ENCODE measurements at regions not wholly inside any gene's neighbourhood (a gene's known extent, or its start where the extent isn't known, plus 50 kb on each side); places are given as distances from the start of the nearest gene placed in this dataset.

GRCh38 chr6:120785459-120786086 is 548.7 kb downstream of the TBC1D32 start:
- Histone ChIP-seq H3K36me3 (replicated peaks in 1 of 2; ENCODE audit: control insufficient read depth in 1 of 2, insufficient read depth in 2 of 2, low read length in 2 of 2) (no peaks in the 10 kb centered on the region), H3K9ac (ENCODE audit: insufficient read depth, low read depth, low read length) (no peak overlapping the region), H3K4me1 (ENCODE audit: insufficient read depth, low read length) (no peaks in the 10 kb centered on the region), H3K27ac (ENCODE audit: extremely low read length, insufficient read depth, low read length) (no peak overlapping the region), H3K79me2 (ENCODE audit: insufficient read depth, low read length) (no peaks in the 10 kb centered on the region), H2AFZ (ENCODE audit: low read length) (no peak overlapping the region), H3K4me2 (ENCODE audit: low read depth, low read length) (no peak overlapping the region), H4K20me1 (ENCODE audit: insufficient read depth, low read length) (no peaks in the 10 kb centered on the region), H3K4me3 (replicated peaks in 1 of 3; ENCODE audit: insufficient read depth in 1 of 3, low read depth in 2 of 3, low read length in 3 of 3) (no peak overlapping the region), H3K9me3 (ENCODE audit: low read length) (no peaks in the 10 kb centered on the region), H3K27me3 (ENCODE audit: control insufficient read depth in 1 of 2, insufficient read depth in 2 of 2, low read length in 2 of 2) (no peaks in the 10 kb centered on the region)
- FAIRE-seq (no peak), DNase-seq (ENCODE audit: low spot score) (no peak), ATAC-seq (peak; percentile 30; the same call in 2 of the 3 replicates)
- 6% methylated on average over 5 of the region's 7 CpGs for WGBS (ENCODE audit: low lambda C conversion rate)
- POLR2A ChIA-PET, result no interaction called here
- BruUV-seq (replicated peaks), result no TSS peak
- intact Hi-C loops (cut with micrococcal nuclease; ENCODE audit: unreplicated experiment), result no loop called here
- TF ChIP-seq NFYB (CRISPR knock-in tag; IDR thresholded peaks at IDR 0.05) (no peak), HNRNPLL (IDR thresholded peaks at IDR 0.05; ENCODE audit: low read depth, low read length, poor library complexity, severe bottlenecking) (no peak), ISL2 (CRISPR knock-in tag; IDR thresholded peaks at IDR 0.05) (no peak), PRPF4 (IDR thresholded peaks at IDR 0.05; ENCODE audit: low read depth, low read length, poor library complexity, severe bottlenecking) (no peak), TBL1XR1 (IDR thresholded peaks at IDR 0.05; ENCODE audit: borderline replicate concordance, low read length, partially characterized antibody) (no peak), BHLHE40 (IDR thresholded peaks at IDR 0.05; ENCODE audit: low read length) (no peak), ETV5 (CRISPR knock-in tag; IDR thresholded peaks at IDR 0.05; ENCODE audit: borderline replicate concordance) (no peak), MAX (IDR thresholded peaks at IDR 0.05) (no peak)
- in situ Hi-C loops (cut with HindIII; ENCODE audit: extremely low pct_ligation_motif_present, low pct_unique_long_range_greater_than_20kb), result no loop called here
- CTCF ChIA-PET (ENCODE audit: low intra/inter-chr PET ratio, low total read pairs), result no interaction called here

- in situ Hi-C loops (cut with HindIII; ENCODE audit: extremely low pct_ligation_motif_present, low pct_unique_long_range_greater_than_20kb), result no loop called here
- TF ChIP-seq ZBTB20 (CRISPR knock-in tag; IDR thresholded peaks at IDR 0.05; ENCODE audit: borderline replicate concordance, low read depth), result no peak
- TF ChIP-seq, protein P1, sequence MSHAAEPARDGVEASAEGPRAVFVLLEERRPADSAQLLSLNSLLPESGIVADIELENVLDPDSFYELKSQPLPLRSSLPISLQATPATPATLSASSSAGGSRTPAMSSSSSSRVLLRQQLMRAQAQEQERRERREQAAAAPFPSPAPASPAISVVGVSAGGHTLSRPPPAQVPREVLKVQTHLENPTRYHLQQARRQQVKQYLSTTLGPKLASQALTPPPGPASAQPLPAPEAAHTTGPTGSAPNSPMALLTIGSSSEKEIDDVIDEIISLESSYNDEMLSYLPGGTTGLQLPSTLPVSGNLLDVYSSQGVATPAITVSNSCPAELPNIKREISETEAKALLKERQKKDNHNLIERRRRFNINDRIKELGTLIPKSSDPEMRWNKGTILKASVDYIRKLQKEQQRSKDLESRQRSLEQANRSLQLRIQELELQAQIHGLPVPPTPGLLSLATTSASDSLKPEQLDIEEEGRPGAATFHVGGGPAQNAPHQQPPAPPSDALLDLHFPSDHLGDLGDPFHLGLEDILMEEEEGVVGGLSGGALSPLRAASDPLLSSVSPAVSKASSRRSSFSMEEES (CRISPR knock-in tag; IDR thresholded peaks at IDR 0.05), result no peak
- no peak for TF ChIP-seq FOXK2 (IDR thresholded peaks at IDR 0.05)
- TF ChIP-seq ZNF276 (CRISPR knock-in tag; IDR thresholded peaks at IDR 0.05; ENCODE audit: low read depth), result no peak
- TF ChIP-seq SALL2 (CRISPR knock-in tag; IDR thresholded peaks at IDR 0.05), result no peak
- no peak for TF ChIP-seq CHD4 (IDR thresholded peaks at IDR 0.05; ENCODE audit: borderline replicate concordance, low read length)
- TF ChIP-seq ZNF547 (CRISPR knock-in tag; IDR thresholded peaks at IDR 0.05), result no peak
- no peak for TF ChIP-seq ZNF703 (CRISPR knock-in tag; IDR thresholded peaks at IDR 0.05; ENCODE audit: borderline replicate concordance)
Observed at GRCh38 chr6:120779441-120779840, 554.8 kb downstream of the TBC1D32 start.

More at GRCh38 chr6:120779441-120779840, 554.8 kb downstream of the TBC1D32 start:
- ChIA-PET POLR2A (no interaction called here), CTCF (ENCODE audit: low intra/inter-chr PET ratio, low total read pairs) (no interaction called here)
- Histone ChIP-seq H3K36me3 (replicated peaks in 1 of 2; ENCODE audit: control insufficient read depth in 1 of 2, insufficient read depth in 2 of 2, low read length in 2 of 2) (no peaks in the 10 kb centered on the region), H3K27me3 (ENCODE audit: control insufficient read depth in 1 of 2, insufficient read depth in 2 of 2, low read length in 2 of 2) (no peaks in the 10 kb centered on the region), H3K4me2 (ENCODE audit: low read depth, low read length) (no peak overlapping the region), H4K20me1 (ENCODE audit: insufficient read depth, low read length) (no peaks in the 10 kb centered on the region), H2AFZ (ENCODE audit: low read length) (no peak overlapping the region), H3K27ac (ENCODE audit: extremely low read length, insufficient read depth, low read length) (no peak overlapping the region), H3K79me2 (ENCODE audit: insufficient read depth, low read length) (no peaks in the 10 kb centered on the region), H3K9ac (ENCODE audit: insufficient read depth, low read depth, low read length) (no peak overlapping the region), H3K4me1 (ENCODE audit: insufficient read depth, low read length) (no peaks in the 10 kb centered on the region), H3K9me3 (ENCODE audit: low read length) (no peaks in the 10 kb centered on the region), H3K4me3 (replicated peaks in 1 of 3; ENCODE audit: insufficient read depth in 1 of 3, low read depth in 2 of 3, low read length in 3 of 3) (no peak overlapping the region)
- intact Hi-C loops (cut with micrococcal nuclease; ENCODE audit: unreplicated experiment), result no loop called here
- 4% methylated on average over 3 of the region's 4 CpGs for WGBS (ENCODE audit: low lambda C conversion rate)
- no TSS peak for BruUV-seq (replicated peaks)
- FAIRE-seq, result no peak
- no peak for ATAC-seq
- no peak for DNase-seq (ENCODE audit: low spot score)
